ENCODE measurements at regions not wholly inside any gene's neighbourhood (a gene's known extent, or its start where the extent isn't known, plus 50 kb on each side); places are given as distances from the start of the nearest gene placed in this dataset.

- H3K4me3 ChIP-seq (ENCODE audit: low read length), result no peak overlapping the region
- H3K9me3 ChIP-seq (replicated peaks; ENCODE audit: control insufficient read depth, low read depth, low read length), result no peaks in the 10 kb centered on the region
- WGBS (ENCODE audit: insufficient coverage), result 85% methylated on average over 3 of the region's 6 CpGs
- no peaks in the 10 kb centered on the region for H3K27me3 ChIP-seq (ENCODE audit: control insufficient read depth, insufficient read depth, low read length)
- no peak for DNase-seq
- H3K27ac ChIP-seq (ENCODE audit: low read length), result no peak overlapping the region
- no peaks in the 10 kb centered on the region for H3K4me1 ChIP-seq (ENCODE audit: control insufficient read depth, insufficient read depth, low read length)
- H3K36me3 ChIP-seq (ENCODE audit: control insufficient read depth, insufficient read depth, low read length), result no peaks in the 10 kb centered on the region
Measured at GRCh38 chr4:81751531-81752289, 280.0 kb upstream of the RASGEF1B start.

- DNase-seq, result peak; percentile 55
- H3K4me3 ChIP-seq (ENCODE audit: low read length), result no peak overlapping the region
- H3K27me3 ChIP-seq (ENCODE audit: control insufficient read depth, insufficient read depth, low read length), result no peaks in the 10 kb centered on the region
- H3K9me3 ChIP-seq (replicated peaks; ENCODE audit: control insufficient read depth, low read depth, low read length), result no peaks in the 10 kb centered on the region
- no CpG with 5 or more reads among the region's 2 CpGs for WGBS (ENCODE audit: insufficient coverage)
- H3K36me3 ChIP-seq (ENCODE audit: control insufficient read depth, insufficient read depth, low read length), result no peaks in the 10 kb centered on the region
- H3K27ac ChIP-seq (ENCODE audit: low read length), result no peak overlapping the region
- H3K4me1 ChIP-seq (ENCODE audit: control insufficient read depth, insufficient read depth, low read length), result no peaks in the 10 kb centered on the region
Measured at GRCh38 chr4:81747242-81747930, 275.7 kb upstream of the RASGEF1B start.

GRCh38 chr4:81746773-81747172, 275.1 kb upstream of the RASGEF1B start:
- H3K4me1 ChIP-seq (ENCODE audit: control insufficient read depth, insufficient read depth, low read length), result no peaks in the 10 kb centered on the region
- H3K27me3 ChIP-seq (ENCODE audit: control insufficient read depth, insufficient read depth, low read length), result no peaks in the 10 kb centered on the region
- H3K36me3 ChIP-seq (ENCODE audit: control insufficient read depth, insufficient read depth, low read length), result no peaks in the 10 kb centered on the region
- WGBS (ENCODE audit: insufficient coverage), result no CpG with 5 or more reads among the region's 1 CpG
- H3K9me3 ChIP-seq (replicated peaks; ENCODE audit: control insufficient read depth, low read depth, low read length), result no peaks in the 10 kb centered on the region
- no peak for DNase-seq
- no peak overlapping the region for H3K4me3 ChIP-seq (ENCODE audit: low read length)
- no peak overlapping the region for H3K27ac ChIP-seq (ENCODE audit: low read length)

GRCh38 chr4:81746071-81746470, 274.4 kb upstream of the RASGEF1B start:
- no peak for DNase-seq
- Histone ChIP-seq H3K4me3 (ENCODE audit: low read length) (no peak overlapping the region), H3K4me1 (ENCODE audit: control insufficient read depth, insufficient read depth, low read length) (no peaks in the 10 kb centered on the region), H3K27me3 (ENCODE audit: control insufficient read depth, insufficient read depth, low read length) (no peaks in the 10 kb centered on the region), H3K36me3 (ENCODE audit: control insufficient read depth, insufficient read depth, low read length) (no peaks in the 10 kb centered on the region), H3K27ac (ENCODE audit: low read length) (no peak overlapping the region), H3K9me3 (replicated peaks; ENCODE audit: control insufficient read depth, low read depth, low read length) (no peaks in the 10 kb centered on the region)
- no CpG with 5 or more reads among the region's 2 CpGs for WGBS (ENCODE audit: insufficient coverage)

- WGBS (ENCODE audit: insufficient coverage), result no CpG with 5 or more reads among the region's 3 CpGs
- Histone ChIP-seq H3K9me3 (replicated peaks; ENCODE audit: control insufficient read depth, low read depth, low read length) (no peaks in the 10 kb centered on the region), H3K4me1 (ENCODE audit: control insufficient read depth, insufficient read depth, low read length) (no peaks in the 10 kb centered on the region), H3K27me3 (ENCODE audit: control insufficient read depth, insufficient read depth, low read length) (no peaks in the 10 kb centered on the region), H3K36me3 (ENCODE audit: control insufficient read depth, insufficient read depth, low read length) (no peaks in the 10 kb centered on the region), H3K4me3 (ENCODE audit: low read length) (no peak overlapping the region), H3K27ac (ENCODE audit: low read length) (no peak overlapping the region)
- no peak for DNase-seq
Measured at GRCh38 chr4:81745050-81745449, 273.3 kb upstream of the RASGEF1B start.

- Histone ChIP-seq H3K4me3 (ENCODE audit: low read length) (no peak overlapping the region), H3K9me3 (replicated peaks; ENCODE audit: control insufficient read depth, low read depth, low read length) (no peaks in the 10 kb centered on the region), H3K27ac (ENCODE audit: low read length) (no peak overlapping the region), H3K4me1 (ENCODE audit: control insufficient read depth, insufficient read depth, low read length) (no peaks in the 10 kb centered on the region), H3K27me3 (ENCODE audit: control insufficient read depth, insufficient read depth, low read length) (no peaks in the 10 kb centered on the region), H3K36me3 (ENCODE audit: control insufficient read depth, insufficient read depth, low read length) (no peaks in the 10 kb centered on the region)
- no peak for DNase-seq
- 82% methylated on average over 8 of the region's 9 CpGs for WGBS (ENCODE audit: insufficient coverage)
Measured at GRCh38 chr4:81743731-81744435, 272.2 kb upstream of the RASGEF1B start.

GRCh38 chr4:81740487-81740886, 268.8 kb upstream of the RASGEF1B start:
- H3K4me3 ChIP-seq (ENCODE audit: low read length), result no peak overlapping the region
- H3K36me3 ChIP-seq (ENCODE audit: control insufficient read depth, insufficient read depth, low read length), result no peaks in the 10 kb centered on the region
- no peak overlapping the region for H3K27ac ChIP-seq (ENCODE audit: low read length)
- H3K9me3 ChIP-seq (replicated peaks; ENCODE audit: control insufficient read depth, low read depth, low read length), result no peaks in the 10 kb centered on the region
- no peaks in the 10 kb centered on the region for H3K4me1 ChIP-seq (ENCODE audit: control insufficient read depth, insufficient read depth, low read length)
- DNase-seq, result peak; percentile 56
- no peaks in the 10 kb centered on the region for H3K27me3 ChIP-seq (ENCODE audit: control insufficient read depth, insufficient read depth, low read length)

- no peak for DNase-seq
- Histone ChIP-seq H3K4me3 (ENCODE audit: low read length) (no peak overlapping the region), H3K4me1 (ENCODE audit: control insufficient read depth, insufficient read depth, low read length) (no peaks in the 10 kb centered on the region), H3K9me3 (replicated peaks; ENCODE audit: control insufficient read depth, low read depth, low read length) (no peaks in the 10 kb centered on the region), H3K36me3 (ENCODE audit: control insufficient read depth, insufficient read depth, low read length) (no peaks in the 10 kb centered on the region), H3K27me3 (ENCODE audit: control insufficient read depth, insufficient read depth, low read length) (no peaks in the 10 kb centered on the region), H3K27ac (ENCODE audit: low read length) (no peak overlapping the region)
Measured at GRCh38 chr4:81738891-81739290, 267.2 kb upstream of the RASGEF1B start.

- DNase-seq, result no peak
- 69% methylated on average over 2 of the region's 2 CpGs for WGBS (ENCODE audit: insufficient coverage)
- no peaks in the 10 kb centered on the region for H3K4me1 ChIP-seq (ENCODE audit: control insufficient read depth, insufficient read depth, low read length)
- no peaks in the 10 kb centered on the region for H3K36me3 ChIP-seq (ENCODE audit: control insufficient read depth, insufficient read depth, low read length)
- H3K27ac ChIP-seq (ENCODE audit: low read length), result no peak overlapping the region
- H3K27me3 ChIP-seq (ENCODE audit: control insufficient read depth, insufficient read depth, low read length), result no peaks in the 10 kb centered on the region
- H3K9me3 ChIP-seq (replicated peaks; ENCODE audit: control insufficient read depth, low read depth, low read length), result no peaks in the 10 kb centered on the region
- no peak overlapping the region for H3K4me3 ChIP-seq (ENCODE audit: low read length)
Measured at GRCh38 chr4:81737865-81738559, 266.3 kb upstream of the RASGEF1B start.

- Histone ChIP-seq H3K27ac (ENCODE audit: low read length) (no peak overlapping the region), H3K4me3 (ENCODE audit: low read length) (no peak overlapping the region), H3K36me3 (ENCODE audit: control insufficient read depth, insufficient read depth, low read length) (no peaks in the 10 kb centered on the region), H3K4me1 (ENCODE audit: control insufficient read depth, insufficient read depth, low read length) (no peaks in the 10 kb centered on the region), H3K9me3 (replicated peaks; ENCODE audit: control insufficient read depth, low read depth, low read length) (no peaks in the 10 kb centered on the region), H3K27me3 (ENCODE audit: control insufficient read depth, insufficient read depth, low read length) (no peaks in the 10 kb centered on the region)
- WGBS (ENCODE audit: insufficient coverage), result no CpG with 5 or more reads among the region's 2 CpGs
- no peak for DNase-seq
Measured at GRCh38 chr4:81736324-81736723, 264.6 kb upstream of the RASGEF1B start.
